GM10266 (cell line): ENCODE measurements at regions not wholly inside any gene's neighbourhood (a gene's known extent, or its start where the extent isn't known, plus 50 kb on each side); places are given as distances from the start of the nearest gene placed in this dataset.
"Not testable (repeated sequence)": the region's sequence is repeated elsewhere in the genome, so short reads cannot be mapped to it uniquely, and the experiment has no call there.

ENCODE experiments used
- DNase-seq: peaks from one replicate; pipeline ENCODE4 v3.0.0; 2012; ENCODE audit errors: extremely low spot score
- CTCF ChIP-seq: IDR thresholded peaks from 2 replicates; pipeline ENCODE4 v1.5.1; 2012; ENCODE audit warnings: mild to moderate bottlenecking, low read depth; ENCODE audit not compliant: control insufficient read depth, insufficient read depth; ENCODE audit errors: missing control alignments

- no peak for DNase-seq
- no peak for TF ChIP-seq CTCF
Observed at GRCh38 chr15:53037904-53038654, 247.9 kb upstream of the ONECUT1 start.

GRCh38 chr15:53036641-53037040, 246.5 kb upstream of the ONECUT1 start:
- TF ChIP-seq CTCF, result no peak
- DNase-seq, result no peak

- DNase-seq, result no peak
- TF ChIP-seq CTCF, result no peak
Observed at GRCh38 chr15:53034767-53035245, 244.7 kb upstream of the ONECUT1 start.

DNA sequence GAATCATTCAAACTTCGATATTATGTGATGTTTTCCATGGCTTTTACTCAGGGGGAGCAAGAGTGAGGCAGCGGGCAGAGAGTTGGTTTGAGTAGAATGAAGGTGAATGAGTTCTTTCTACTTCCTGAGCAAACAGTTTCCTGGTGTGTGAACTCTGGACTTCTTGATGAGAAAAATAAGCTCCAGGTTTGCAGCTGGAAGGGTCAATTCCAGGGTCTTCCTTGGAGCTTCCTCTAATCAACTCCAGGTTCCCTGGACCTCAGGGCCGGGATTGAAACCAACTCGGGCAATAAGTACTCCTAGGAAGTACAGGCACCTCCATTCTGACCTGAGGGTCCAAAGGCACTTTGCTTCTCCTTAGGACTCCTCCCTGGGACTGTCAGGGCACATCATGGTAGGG, 243.6 kb upstream of the ONECUT1 start:
- DNase-seq, result no peak
- TF ChIP-seq CTCF, result no peak

DNA sequence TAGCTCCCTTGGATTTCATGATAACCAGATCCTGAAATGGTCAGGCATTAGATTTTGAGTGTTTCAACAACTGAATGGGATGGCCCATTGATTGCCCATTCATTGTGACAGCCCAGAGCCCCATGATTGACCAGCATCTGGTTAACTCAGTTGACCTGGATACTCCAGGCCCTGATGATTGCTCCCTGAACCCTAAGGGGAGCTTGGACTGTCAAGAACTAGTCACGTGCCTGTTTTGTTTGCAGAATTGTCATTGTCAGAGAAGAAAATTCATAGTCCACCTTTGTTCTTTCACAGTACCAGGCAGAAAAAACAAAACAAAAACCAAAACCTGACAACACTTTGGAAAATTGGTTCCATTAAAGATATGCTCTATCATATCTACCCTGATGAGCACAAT, 241.3 kb upstream of the ONECUT1 start:
- no peak for DNase-seq
- no peak for TF ChIP-seq CTCF

GRCh38 chr15:53022788-53023187, 232.7 kb upstream of the ONECUT1 start:
- TF ChIP-seq CTCF, result no peak
- no peak for DNase-seq

DNA sequence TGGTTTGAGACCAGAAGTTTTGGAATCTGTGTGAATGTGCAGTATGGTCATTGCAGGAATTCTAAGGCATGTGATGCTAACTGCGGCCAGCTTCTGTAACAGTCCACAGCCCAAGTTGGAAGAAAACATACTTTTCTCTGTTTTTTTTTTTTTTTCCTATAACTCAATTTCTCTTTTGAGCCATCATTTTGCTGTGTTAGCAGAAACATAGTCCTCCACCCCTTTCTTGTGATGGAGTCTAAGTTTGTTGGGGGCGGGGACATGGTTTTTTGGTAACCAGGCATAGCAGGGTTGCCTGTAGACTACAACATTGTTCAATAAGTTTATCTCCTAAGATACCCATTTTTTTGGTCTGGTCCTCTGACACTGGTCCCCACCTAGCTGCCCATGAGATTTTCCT, 223.2 kb upstream of the ONECUT1 start:
- no peak for DNase-seq
- TF ChIP-seq CTCF, result no peak

DNA sequence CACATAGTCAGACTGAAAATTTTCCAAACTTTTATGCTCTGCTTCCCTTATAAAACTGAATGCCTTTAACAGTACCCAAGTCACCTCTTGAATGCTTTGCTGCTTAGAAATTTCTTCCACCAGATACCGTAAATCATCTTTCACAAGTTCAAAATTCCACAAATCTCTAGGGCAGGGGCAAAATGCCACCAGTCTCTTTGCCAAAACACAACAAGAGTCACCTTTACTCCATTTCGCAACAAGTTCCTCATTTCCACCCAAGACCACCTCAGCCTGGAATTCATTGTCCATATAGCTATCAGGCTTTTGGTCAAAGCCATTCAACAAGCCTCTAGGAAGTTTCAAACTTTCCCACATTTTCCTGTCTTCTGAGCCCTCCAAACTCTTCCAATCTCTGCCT, 221.6 kb upstream of the ONECUT1 start:
- DNase-seq, result not testable (repeated sequence)
